ENCODE measurements at regions not wholly inside any gene's neighbourhood (a gene's known extent, or its start where the extent isn't known, plus 50 kb on each side); places are given as distances from the start of the nearest gene placed in this dataset.
A peak's percentile ranks its signal among the peaks of the same experiment; 100 is the strongest.
"Not testable (repeated sequence)": the region's sequence is repeated elsewhere in the genome, so short reads cannot be mapped to it uniquely, and the experiment has no call there.

- not testable (repeated sequence) for DNase-seq (ENCODE audit: low read depth)
Observed at GRCh38 chr3:75840160-75840559, 54.8 kb upstream of the ZNF717 start.

DNA sequence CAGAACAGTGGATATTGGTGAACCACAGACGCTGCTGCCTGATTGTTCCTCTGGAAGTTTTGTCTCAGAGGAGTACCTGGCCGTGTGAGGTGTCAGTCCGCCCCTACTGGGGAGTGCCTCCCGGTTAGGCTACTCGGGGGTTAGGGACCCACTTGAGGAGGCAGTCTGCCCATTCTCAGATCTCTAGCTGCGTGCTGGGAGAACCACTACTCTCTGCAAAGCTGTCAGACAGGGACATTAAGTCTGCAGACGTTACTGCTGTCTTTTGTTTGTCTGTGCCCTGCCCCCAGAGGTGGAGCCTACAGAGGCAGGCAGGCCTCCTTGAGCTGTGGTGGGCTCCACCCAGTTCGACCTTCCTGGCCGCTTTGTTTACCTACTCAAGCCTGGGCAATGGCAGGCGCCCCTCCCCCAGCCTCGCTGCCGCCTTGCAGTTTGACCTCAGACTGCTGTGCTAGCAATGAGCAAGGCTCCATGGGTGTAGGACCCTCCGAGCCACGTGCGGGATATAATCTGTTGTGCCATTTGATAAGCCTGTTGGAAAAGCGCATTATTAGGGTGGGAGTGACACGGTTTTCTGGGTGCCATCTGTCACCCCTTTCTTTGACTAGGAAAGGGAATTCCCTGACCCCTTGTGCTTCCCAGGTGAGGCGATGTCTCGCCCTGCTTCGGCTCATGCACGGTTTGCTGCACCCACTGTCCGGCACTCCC lies 65.1 kb upstream of the ZNF717 start:
- not testable (repeated sequence) for DNase-seq (ENCODE audit: low read depth)

DNA sequence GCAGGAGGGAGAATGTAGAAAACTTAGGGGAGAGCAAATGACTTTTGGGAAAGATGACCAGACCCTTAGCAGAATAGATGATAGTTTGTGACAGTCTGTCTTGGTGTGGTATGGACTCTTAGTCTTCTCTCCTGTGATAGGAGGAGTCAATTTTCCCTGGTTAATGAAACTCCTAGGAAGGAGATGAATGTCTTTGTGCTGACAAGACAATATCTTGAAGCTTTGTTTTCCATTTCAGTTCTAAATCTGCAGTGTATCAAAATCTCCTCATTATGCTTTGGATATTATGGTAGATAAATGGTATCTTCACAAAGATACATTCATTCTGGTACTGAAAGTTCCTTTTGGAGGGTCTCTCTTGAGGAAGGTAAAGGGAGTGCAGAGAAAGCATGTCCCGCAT lies 77.8 kb upstream of the ZNF717 start:
- DNase-seq (ENCODE audit: low read depth), result no peak

- no peak for DNase-seq (ENCODE audit: low read depth)
Observed at GRCh38 chr3:75863878-75864277, 78.5 kb upstream of the ZNF717 start.

DNA sequence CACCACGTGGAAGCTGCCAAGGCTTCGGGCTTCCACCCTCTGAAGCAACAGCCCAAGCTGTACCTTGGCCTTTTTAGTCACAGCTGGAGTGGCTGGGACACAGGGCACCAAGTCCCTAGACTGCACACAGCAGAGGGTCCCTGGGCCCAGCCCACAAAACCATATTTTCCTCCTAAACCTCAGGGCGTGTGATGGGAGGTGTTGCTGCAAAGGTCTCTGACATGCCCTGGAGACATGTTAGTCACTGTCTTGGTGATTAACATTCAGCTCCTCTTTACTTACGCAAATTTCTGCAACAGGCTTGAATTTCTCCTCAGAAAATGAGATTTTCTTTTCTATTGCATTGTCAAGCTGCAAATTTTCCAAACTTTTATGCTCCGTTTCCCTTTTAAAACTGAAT lies 98.4 kb upstream of the ZNF717 start:
- not testable (repeated sequence) for DNase-seq (ENCODE audit: low read depth)

- DNase-seq (ENCODE audit: low read depth), result no peak
Observed at GRCh38 chr3:75886971-75887526, 101.7 kb upstream of the ZNF717 start.

- no peak for DNase-seq (ENCODE audit: low read depth)
Observed at GRCh38 chr3:75894234-75894633, 108.9 kb upstream of the ZNF717 start.

GRCh38 chr3:75896265-75896664 lies 110.9 kb upstream of the ZNF717 start:
- DNase-seq (ENCODE audit: low read depth), result no peak

DNA sequence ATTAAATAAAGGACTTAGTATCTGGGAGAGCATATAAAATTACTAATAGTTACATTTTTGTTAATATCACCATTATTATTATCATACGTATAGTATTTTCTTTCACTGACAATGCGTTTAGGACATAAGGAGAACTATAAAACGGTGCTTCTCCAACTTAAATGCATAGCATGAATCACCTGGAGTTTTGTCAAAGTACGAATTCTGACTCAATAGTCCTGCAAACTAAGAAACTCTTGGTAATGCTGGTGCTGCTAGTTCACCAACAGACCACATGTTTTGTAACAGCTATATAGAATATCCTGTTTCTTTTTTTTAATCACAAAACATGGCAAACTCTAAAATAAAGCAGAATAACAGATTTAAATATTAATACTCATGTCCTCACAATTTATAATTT lies 116.1 kb upstream of the ZNF717 start:
- DNase-seq (ENCODE audit: low read depth), result peak; percentile 1

DNA sequence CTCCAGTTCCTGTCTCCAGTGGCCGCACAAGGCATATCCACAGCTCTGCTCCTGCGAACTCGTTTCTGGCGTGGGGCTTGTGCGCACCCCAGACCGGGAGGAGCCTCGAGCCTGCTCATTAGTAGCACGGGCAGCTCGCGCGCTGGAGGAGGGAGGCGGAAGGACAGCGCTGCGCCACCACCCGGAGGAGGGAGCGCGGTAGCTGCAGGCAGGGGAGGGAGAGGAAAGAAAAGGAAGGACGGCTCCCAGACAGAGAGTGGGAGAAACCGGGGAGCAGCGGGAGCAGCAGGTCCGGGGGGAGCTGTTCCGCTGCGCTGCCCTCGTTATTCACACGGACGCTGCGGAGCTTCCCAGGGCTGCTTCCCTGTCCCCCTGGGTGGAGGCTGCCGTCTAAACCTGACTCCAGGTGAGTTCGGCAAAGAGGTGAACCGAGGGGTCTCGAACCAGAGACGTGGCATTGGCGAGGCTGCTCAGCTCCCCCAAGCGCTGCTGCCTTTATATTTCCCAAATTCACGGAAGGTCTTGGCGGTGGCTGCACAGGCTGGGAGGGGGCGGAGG lies 121.3 kb upstream of the ZNF717 start:
- peak; percentile 50 for DNase-seq (ENCODE audit: low read depth)

DNA sequence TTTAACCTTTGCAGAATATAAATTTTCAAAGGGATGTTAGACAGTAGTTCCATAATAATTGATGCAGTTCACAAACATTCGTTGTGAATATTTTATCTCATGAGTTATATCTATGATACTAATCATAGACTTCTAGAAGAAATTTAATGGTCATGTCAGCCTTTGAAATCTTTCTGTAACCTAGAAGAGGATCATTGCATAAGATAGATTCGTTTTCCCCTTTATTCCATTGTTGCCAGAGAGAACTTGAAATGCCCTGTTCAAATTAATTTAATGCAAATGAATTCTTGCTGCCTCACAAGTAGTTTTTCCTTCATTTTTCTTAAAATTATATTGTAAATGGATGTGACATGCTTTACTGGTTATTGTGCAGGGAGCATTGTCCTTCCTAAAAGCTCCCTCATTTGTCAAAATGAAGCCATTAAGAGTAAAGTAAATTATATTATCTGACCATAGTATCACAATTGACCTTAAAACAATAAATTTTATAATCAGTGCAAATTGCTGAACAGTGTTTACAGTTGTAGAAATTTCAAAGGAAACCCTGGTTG lies 128.5 kb upstream of the ZNF717 start:
- no peak for DNase-seq (ENCODE audit: low read depth)

- not testable (repeated sequence) for DNase-seq (ENCODE audit: low read depth)
Observed at GRCh38 chr3:75914741-75915140, 129.4 kb upstream of the ZNF717 start.

DNA sequence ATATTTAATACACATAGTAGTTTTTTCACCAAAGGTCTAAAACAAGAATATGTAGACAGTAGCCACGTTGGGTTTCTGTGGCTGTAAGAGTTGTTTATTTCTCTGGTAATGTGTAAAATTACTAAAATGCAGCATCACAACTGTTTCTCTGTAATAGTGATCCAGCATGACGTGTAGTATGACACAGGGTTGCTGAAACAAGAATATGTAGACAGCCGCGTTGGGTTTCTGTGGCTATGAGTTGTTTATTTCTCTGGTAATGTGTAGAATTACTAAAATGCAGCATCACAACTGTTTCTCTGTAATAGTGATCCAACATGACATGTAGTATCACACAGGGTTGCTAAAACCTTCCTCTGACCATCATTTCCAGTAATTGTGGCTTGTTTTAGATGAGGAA lies 153.6 kb upstream of the ZNF717 start:
- DNase-seq (ENCODE audit: low read depth), result peak; percentile 8

- no peak for DNase-seq (ENCODE audit: low read depth)
Observed at GRCh38 chr3:75951941-75952340, 166.6 kb upstream of the ZNF717 start.

GRCh38 chr3:75960031-75960430 lies 174.7 kb upstream of the ZNF717 start:
- peak; percentile 71 for DNase-seq (ENCODE audit: low read depth)

DNA sequence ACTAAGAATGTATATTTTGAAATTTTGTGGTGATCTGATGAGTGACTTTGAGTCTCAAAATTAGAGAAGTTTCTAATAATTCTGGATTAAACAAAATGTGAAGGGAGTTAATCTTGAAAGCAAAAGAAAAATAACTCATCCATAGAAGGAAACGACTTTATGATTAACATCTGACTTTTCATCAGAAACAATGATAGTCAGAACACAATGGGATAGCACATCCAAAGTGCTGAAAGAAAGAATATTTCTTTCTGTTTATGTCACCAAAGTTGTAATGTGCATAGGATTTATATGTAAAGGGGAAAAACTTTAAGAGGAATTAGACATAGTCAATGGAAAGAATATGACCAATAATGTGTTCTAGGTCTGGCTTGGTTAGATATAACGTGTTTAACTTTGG lies 176.7 kb upstream of the ZNF717 start:
- not testable (repeated sequence) for DNase-seq (ENCODE audit: low read depth)

GRCh38 chr3:75967071-75967470 lies 181.7 kb upstream of the ZNF717 start:
- DNase-seq (ENCODE audit: low read depth), result no peak

- DNase-seq (ENCODE audit: low read depth), result peak; percentile 34
Observed at GRCh38 chr3:75978686-75979085, 193.3 kb upstream of the ZNF717 start.

DNA sequence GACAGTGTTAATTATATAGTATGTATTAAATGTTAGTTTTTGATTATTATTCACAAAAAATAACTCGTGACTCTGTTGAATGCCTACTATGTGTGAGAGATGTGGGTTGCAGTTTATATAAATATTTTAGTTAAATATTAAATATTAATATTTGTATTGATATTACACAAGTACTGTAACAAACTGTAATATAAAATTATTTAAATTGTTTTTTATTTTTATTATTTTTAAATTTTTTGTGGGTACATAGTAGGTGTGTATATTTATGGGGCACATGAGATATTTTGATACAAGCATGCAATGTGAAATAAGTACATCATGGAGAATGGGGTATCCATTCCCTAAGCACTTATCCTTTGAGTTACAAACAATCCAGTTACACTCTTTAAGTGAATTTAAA lies 196.1 kb upstream of the ZNF717 start:
- no peak for DNase-seq (ENCODE audit: low read depth)

DNA sequence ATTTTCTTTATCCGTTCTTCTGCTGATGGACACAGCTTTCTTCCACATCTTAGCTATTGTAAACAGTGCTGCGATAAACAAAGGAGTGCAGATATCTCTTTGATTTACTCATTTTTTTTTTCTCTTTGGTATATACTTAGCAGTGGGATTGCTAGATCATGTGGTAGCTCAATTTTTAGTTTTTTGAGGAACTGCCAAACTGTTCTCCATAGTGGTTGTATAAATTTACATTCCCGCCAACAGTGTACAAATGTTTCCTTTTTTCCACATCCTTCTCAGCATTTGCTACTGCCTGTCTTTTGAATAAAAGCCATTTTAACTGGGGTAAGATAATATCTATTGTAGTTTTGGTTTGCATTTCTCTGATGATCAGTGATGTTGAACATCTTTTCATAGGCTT lies 196.8 kb upstream of the ZNF717 start:
- DNase-seq (ENCODE audit: low read depth), result no peak

DNA sequence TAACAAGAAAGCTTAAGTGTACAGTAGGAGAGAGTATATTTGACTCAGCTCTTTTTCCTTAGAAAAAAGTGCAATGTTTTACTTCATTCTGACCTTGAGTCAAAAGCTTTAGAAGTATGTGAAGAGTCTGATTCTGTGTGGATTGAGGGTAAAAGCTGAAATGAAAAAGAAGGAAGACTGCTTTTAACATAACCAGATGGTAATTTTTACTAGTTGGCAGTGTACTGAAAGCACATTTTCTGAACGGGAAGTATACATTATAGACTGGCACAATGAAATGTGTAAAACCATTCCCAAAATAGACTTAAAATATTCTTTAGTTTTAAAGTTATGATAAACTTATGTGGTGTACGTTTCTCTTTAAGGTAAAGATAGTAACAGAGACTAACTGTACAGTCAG lies 197.8 kb upstream of the ZNF717 start:
- DNase-seq (ENCODE audit: low read depth), result no peak

GRCh38 chr3:75983609-75984290 lies 198.4 kb upstream of the ZNF717 start:
- DNase-seq (ENCODE audit: low read depth), result peak; percentile 55

DNA sequence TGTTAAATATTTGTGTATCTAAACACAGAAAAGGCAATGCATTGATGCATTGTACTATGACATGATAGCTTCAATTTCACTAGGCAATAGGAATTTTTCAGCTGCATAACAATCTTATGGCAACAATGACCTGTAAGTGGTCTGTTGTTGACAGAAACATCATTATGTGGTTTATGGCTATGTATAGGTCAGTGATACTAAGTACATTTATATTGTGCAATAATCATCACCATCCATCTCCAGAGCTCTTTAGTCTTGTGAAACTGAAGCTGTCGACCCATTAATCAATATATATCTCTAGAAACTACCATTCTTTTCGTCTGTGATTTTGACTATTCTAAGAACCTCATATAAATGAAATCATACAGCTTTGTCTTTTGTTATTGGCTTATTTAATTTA lies 200.1 kb upstream of the ZNF717 start:
- DNase-seq (ENCODE audit: low read depth), result peak; percentile 21
